Osteoblast (primary cell): ENCODE measurements at regions not wholly inside any gene's neighbourhood (a gene's known extent, or its start where the extent isn't known, plus 50 kb on each side); places are given as distances from the start of the nearest gene placed in this dataset.

ENCODE experiments used
- DNase-seq: peaks from one replicate; pipeline ENCODE4 v3.0.0; 2011; ENCODE audit warnings: low spot score, mixed read lengths; ENCODE audit not compliant: insufficient read length; ENCODE audit errors: missing footprints
- H2AFZ ChIP-seq: 2 replicates; pipeline ENCODE4 v1.6.0; 2011; ENCODE audit warnings: mild to moderate bottlenecking, low read length
- H3K27ac ChIP-seq: 2 replicates; pipeline ENCODE4 v1.5.1; 2011; ENCODE audit warnings: mild to moderate bottlenecking, low read depth, low read length, moderate library complexity
- H3K27me3 ChIP-seq: 2 replicates; pipeline ENCODE4 v1.6.0; 2012; ENCODE audit warnings: mild to moderate bottlenecking, control low read depth, inconsistent platforms, low read length, moderate library complexity; ENCODE audit not compliant: insufficient read depth
- H3K36me3 ChIP-seq: 2 replicates; pipeline ENCODE4 v1.5.1; 2011; ENCODE audit warnings: mild to moderate bottlenecking, low read length, control low read depth, moderate library complexity; ENCODE audit not compliant: insufficient read depth
- H3K4me1 ChIP-seq: 2 replicates; pipeline ENCODE4 v1.5.1; 2011; ENCODE audit warnings: mild to moderate bottlenecking, low read length, control low read depth, moderate library complexity; ENCODE audit not compliant: insufficient read depth
- H3K4me2 ChIP-seq: 2 replicates; pipeline ENCODE4 v1.6.0; 2011; ENCODE audit warnings: mild to moderate bottlenecking, low read length; ENCODE audit not compliant: insufficient read depth
- H3K4me3 ChIP-seq: fragments of 200-600 bp; sonication (generic); 3 replicates; pipeline ENCODE4 v1.5.1; 2012; ENCODE audit warnings: mild to moderate bottlenecking, low read length, inconsistent platforms; ENCODE audit not compliant: insufficient read depth
- H3K79me2 ChIP-seq: 2 replicates; pipeline ENCODE4 v1.6.0; 2012; ENCODE audit warnings: mild to moderate bottlenecking, low read length, control low read depth, inconsistent platforms; ENCODE audit not compliant: insufficient read depth
- H3K9me3 ChIP-seq: 2 replicates; pipeline ENCODE4 v1.5.1; 2011; ENCODE audit warnings: low read depth, low read length, control low read depth
- H4K20me1 ChIP-seq: 2 replicates; pipeline ENCODE4 v1.6.0; 2012; ENCODE audit warnings: mild to moderate bottlenecking, low read length, control low read depth; ENCODE audit not compliant: insufficient read depth
- CTCF ChIP-seq: IDR thresholded peaks from 2 replicates; pipeline ENCODE4 v1.5.1; 2011; ENCODE audit warnings: mild to moderate bottlenecking, low read depth, low read length, moderate library complexity; ENCODE audit errors: extremely low read depth

- Histone ChIP-seq H3K79me2 (no peaks in the 10 kb centered on the region), H4K20me1 (no peaks in the 10 kb centered on the region), H3K36me3 (no peaks in the 10 kb centered on the region), H3K27me3 (no peaks in the 10 kb centered on the region), H3K27ac (peak overlapping the region; percentile 70), H3K9me3 (no peaks in the 10 kb centered on the region), H3K4me2 (peak overlapping the region; percentile 73), H3K4me3 (peak overlapping the region; percentile 53), H2AFZ (peak overlapping the region; percentile 85), H3K4me1 (peaks cover 45% of the 10 kb centered on the region)
- DNase-seq, result peak; percentile 34
- TF ChIP-seq CTCF, result no peak
Observed at GRCh38 chr3:16055606-16056211, 118.8 kb upstream of the GALNT15 start.

GRCh38 chr3:16056217-16056616 lies 118.3 kb upstream of the GALNT15 start:
- peak overlapping the region; percentile 85 for H2AFZ ChIP-seq
- H3K27me3 ChIP-seq, result no peaks in the 10 kb centered on the region
- DNase-seq, result no peak
- H3K79me2 ChIP-seq, result no peaks in the 10 kb centered on the region
- no peak for TF ChIP-seq CTCF
- peaks cover 50% of the 10 kb centered on the region for H3K4me1 ChIP-seq
- H3K4me3 ChIP-seq, result no peak overlapping the region
- H4K20me1 ChIP-seq, result no peaks in the 10 kb centered on the region
- no peaks in the 10 kb centered on the region for H3K36me3 ChIP-seq
- H3K9me3 ChIP-seq, result no peaks in the 10 kb centered on the region
- H3K27ac ChIP-seq, result peak overlapping the region; percentile 70
- H3K4me2 ChIP-seq, result peak overlapping the region; percentile 73

- peak; percentile 34 for DNase-seq
- no peaks in the 10 kb centered on the region for H3K27me3 ChIP-seq
- peak overlapping the region; percentile 99 for H3K27ac ChIP-seq
- H3K4me1 ChIP-seq, result peaks cover 55% of the 10 kb centered on the region
- H3K4me3 ChIP-seq, result no peak overlapping the region
- H3K4me2 ChIP-seq, result no peak overlapping the region
- H3K36me3 ChIP-seq, result no peaks in the 10 kb centered on the region
- no peak overlapping the region for H2AFZ ChIP-seq
- H3K9me3 ChIP-seq, result no peaks in the 10 kb centered on the region
- no peaks in the 10 kb centered on the region for H4K20me1 ChIP-seq
- H3K79me2 ChIP-seq, result no peaks in the 10 kb centered on the region
- no peak for TF ChIP-seq CTCF
Observed at GRCh38 chr3:16058521-16058920, 116.0 kb upstream of the GALNT15 start.

GRCh38 chr3:16059081-16059537 lies 115.4 kb upstream of the GALNT15 start:
- Histone ChIP-seq H3K4me2 (peak overlapping the region; percentile 71), H3K4me3 (no peak overlapping the region), H3K79me2 (no peaks in the 10 kb centered on the region), H3K27ac (peak overlapping the region; percentile 99), H3K9me3 (no peaks in the 10 kb centered on the region), H3K4me1 (peaks cover 55% of the 10 kb centered on the region), H2AFZ (no peak overlapping the region), H3K27me3 (no peaks in the 10 kb centered on the region), H3K36me3 (no peaks in the 10 kb centered on the region), H4K20me1 (no peaks in the 10 kb centered on the region)
- no peak for TF ChIP-seq CTCF
- no peak for DNase-seq
